GM12874 (cell line): ENCODE measurements at regions not wholly inside any gene's neighbourhood (a gene's known extent, or its start where the extent isn't known, plus 50 kb on each side); places are given as distances from the start of the nearest gene placed in this dataset.

Source experiments
- TF ChIP-seq, protein P1 (sequence below): IDR thresholded peaks from 2 replicates; pipeline ENCODE4 v1.5.1; 2011; ENCODE audit warnings: low read depth, mild to moderate bottlenecking, control low read depth, low read length, moderate library complexity; ENCODE audit not compliant: insufficient read depth

DNA sequence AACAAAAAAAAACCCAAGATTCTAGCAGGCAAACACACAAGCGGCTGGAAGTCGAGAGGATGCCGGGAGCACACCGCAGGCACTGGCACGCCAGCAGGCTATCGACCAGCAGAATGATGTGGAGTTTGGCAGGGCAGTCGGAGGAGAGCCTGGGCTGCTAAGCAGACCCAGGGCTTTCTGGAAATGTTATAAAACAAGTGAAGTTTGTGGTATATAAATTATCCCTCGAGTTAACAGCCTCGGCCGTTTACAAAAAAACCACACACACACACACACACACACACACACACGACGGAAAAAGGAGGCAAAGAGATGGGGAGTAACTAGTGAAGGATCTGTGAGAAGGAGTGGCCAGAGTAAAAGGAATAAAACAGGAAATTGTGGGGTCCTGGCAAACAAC lies 87.2 kb upstream of the IVNS1ABP start:
- TF ChIP-seq, protein P1, sequence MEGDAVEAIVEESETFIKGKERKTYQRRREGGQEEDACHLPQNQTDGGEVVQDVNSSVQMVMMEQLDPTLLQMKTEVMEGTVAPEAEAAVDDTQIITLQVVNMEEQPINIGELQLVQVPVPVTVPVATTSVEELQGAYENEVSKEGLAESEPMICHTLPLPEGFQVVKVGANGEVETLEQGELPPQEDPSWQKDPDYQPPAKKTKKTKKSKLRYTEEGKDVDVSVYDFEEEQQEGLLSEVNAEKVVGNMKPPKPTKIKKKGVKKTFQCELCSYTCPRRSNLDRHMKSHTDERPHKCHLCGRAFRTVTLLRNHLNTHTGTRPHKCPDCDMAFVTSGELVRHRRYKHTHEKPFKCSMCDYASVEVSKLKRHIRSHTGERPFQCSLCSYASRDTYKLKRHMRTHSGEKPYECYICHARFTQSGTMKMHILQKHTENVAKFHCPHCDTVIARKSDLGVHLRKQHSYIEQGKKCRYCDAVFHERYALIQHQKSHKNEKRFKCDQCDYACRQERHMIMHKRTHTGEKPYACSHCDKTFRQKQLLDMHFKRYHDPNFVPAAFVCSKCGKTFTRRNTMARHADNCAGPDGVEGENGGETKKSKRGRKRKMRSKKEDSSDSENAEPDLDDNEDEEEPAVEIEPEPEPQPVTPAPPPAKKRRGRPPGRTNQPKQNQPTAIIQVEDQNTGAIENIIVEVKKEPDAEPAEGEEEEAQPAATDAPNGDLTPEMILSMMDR, result no peak

DNA sequence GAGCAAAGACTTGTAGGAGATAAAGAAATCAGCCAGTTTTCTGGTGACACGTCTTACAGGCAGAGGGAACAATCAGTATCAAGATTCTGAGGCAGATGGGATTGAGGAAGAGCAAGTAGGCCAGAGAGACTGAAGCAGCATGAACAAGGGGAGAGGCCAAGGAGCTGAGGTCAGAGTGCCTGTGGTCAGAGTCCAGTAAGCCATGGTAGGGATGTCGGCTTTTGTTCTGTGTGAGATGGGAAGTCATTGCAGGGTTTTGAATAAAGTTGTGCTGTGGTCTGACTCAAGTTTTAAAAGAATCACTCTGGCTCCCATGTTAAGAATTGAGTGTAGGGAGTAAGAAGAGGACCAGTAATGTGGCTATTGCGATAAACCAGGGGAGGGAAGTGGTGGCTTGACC lies 85.9 kb upstream of the IVNS1ABP start:
- TF ChIP-seq, protein P1, result no peak

DNA sequence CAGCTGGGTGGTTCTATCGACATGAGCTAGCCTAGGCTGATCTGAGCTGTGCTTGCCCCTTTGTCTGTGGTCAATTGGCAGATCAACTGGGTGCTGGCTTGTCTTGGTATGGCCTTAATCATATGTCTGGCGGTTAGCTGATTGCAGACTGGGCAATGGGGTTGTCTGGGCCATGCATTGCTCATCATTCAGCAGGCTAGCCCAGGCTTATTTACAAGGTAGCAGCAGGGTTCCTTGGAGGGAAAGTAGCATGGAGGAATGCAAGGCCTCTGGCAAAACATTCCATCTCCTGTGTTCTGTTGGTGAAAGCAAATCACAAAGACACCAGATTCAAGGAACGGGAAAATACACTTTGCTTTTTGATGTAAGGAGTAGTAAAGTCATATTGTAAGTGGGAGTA lies 84.0 kb upstream of the IVNS1ABP start:
- TF ChIP-seq, protein P1, result no peak

DNA sequence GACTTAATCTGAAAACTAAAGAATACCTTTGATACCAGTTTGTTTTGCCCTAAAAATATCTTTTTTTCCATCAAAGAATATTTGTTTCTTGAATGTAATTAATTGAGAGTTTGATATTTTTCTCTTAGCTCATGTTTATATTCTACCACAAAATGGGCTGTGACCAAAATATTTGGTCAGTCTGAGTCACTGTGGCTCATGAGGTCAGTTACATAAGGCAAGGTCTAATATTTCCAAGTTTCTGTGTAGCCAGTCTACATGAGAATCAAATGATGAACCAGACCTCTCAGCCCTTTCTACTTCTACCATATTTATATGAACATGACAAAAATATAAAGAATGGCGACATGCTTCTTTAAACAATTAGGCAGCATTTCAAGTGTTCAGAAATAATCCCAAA lies 83.0 kb upstream of the IVNS1ABP start:
- TF ChIP-seq, protein P1, result no peak

DNA sequence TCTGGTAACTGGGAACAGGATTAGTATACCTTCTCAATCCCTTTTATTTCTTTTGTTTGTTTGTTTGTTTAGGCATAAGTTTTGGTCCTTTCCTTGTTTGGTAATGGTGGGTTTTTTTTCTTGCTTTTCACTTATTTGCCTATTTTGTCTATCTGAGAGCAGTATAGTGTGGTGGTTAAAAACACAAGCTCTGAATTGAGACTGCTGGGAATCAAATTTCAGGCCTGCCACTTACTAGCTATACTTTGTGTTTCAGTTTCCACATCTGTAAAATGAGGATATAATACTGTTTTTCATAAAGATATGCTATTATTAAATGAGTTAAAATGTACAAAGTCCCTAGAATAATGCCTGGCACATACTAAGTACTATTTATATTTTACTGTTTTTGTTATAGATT lies 81.6 kb upstream of the IVNS1ABP start:
- TF ChIP-seq, protein P1, result no peak

DNA sequence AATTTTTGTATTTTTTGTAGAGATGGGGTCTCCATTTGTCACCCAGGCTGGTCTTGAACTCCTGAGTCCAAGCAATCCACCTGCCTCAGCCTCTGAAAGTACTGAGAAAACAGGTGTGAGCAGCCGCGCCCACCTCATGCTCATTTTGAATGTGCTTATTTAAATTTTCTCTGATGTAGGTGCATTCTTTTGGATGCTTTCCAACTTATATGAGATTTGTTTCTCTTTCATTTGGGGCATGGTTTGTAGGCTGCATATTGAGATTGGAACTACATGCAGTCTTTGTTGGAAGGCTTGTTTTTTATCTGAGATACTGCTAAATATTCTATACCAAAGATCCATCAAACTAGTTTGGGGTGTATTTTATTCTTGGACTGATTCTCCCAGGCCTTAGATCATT lies 81.0 kb upstream of the IVNS1ABP start:
- TF ChIP-seq, protein P1, result no peak

DNA sequence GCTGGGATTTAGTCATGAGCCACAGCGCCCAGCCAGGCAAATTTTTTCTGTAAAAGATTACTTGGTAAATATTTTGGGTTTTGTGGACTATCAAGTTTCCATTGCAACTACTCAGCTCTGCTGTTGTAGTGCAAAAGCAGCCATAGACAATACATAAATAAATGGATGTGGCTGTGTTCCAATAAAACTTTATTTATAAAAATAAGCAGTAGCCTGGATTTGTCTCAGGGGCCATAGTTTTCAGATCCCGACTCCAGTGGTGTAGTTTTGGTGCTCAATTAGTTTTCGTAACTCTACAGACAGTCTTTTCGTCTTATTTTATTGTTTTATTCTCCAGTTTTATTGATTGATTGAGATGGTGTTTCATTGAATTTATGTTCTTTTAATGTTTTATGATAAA lies 80.1 kb upstream of the IVNS1ABP start:
- TF ChIP-seq, protein P1, result no peak

DNA sequence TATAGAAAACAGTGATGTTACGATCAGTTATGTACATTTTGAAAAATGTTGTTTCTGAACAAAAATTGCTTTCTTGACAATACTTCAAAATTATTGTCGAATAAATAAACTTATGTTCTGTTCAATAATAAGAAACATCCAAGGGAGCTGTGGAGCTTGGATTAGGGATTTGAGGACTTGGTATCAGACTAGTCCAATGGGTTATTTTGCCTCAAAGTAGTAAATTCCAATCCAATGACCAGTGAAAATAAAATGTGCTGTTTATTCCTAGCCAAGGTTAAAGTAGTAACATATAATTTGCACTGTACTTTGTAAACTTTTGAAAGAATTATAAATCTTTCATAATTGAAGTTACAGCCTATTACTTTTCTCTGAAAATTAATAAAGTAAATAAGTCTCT lies 79.1 kb upstream of the IVNS1ABP start:
- TF ChIP-seq, protein P1, result no peak
